HG02678 (cell line): ENCODE measurements at regions not wholly inside any gene's neighbourhood (a gene's known extent, or its start where the extent isn't known, plus 50 kb on each side); places are given as distances from the start of the nearest gene placed in this dataset.
"Not testable (repeated sequence)": the region's sequence is repeated elsewhere in the genome, so short reads cannot be mapped to it uniquely, and the experiment has no call there.

Experiments
- ATAC-seq: cut with Tn5 transposase; IDR thresholded peaks from one replicate; pipeline ENCODE4 v1.9.1; 2021; ENCODE audit warnings: mild to moderate bottlenecking, moderate library complexity; ENCODE audit not compliant: unreplicated experiment

- no peak for ATAC-seq
These were observed 93.9 kb downstream of the TEX35 start for GRCh38 chr1:178606839-178607238.

DNA sequence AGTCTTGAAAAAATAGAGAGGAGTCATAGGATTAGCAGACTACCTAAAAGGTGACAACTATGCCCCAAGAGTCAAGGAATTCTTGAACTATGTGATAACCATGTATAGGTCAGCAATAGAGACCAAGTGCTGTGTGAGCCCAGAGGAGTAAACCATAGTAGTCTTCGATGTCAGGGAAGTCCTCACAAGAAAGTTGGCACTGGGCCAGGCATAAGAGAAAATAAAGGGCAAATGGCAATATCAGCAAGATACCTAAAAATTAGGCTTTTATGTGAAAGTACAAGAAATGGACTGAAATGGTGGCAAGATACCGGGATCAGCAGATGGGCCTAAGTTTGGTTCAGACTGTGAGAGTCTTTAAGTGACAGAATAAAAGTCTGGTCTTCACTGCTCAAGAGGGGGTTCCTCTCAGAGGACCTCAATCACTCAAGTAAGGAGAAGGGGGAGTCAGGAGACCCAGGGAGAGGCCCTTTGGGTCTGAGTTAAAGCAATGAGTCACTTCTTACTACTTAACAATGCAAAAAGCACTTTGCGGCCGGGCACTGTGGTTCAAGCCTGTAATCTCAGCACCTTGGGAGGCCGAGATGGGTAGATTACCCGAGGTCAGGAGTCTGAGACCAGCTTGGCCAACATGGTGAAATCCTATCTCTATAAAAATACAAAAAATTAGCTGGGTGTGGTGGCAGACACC lies 95.0 kb downstream of the TEX35 start:
- peak; percentile 48 for ATAC-seq

GRCh38 chr1:178609015-178609414 lies 96.1 kb downstream of the TEX35 start:
- ATAC-seq = no peak

DNA sequence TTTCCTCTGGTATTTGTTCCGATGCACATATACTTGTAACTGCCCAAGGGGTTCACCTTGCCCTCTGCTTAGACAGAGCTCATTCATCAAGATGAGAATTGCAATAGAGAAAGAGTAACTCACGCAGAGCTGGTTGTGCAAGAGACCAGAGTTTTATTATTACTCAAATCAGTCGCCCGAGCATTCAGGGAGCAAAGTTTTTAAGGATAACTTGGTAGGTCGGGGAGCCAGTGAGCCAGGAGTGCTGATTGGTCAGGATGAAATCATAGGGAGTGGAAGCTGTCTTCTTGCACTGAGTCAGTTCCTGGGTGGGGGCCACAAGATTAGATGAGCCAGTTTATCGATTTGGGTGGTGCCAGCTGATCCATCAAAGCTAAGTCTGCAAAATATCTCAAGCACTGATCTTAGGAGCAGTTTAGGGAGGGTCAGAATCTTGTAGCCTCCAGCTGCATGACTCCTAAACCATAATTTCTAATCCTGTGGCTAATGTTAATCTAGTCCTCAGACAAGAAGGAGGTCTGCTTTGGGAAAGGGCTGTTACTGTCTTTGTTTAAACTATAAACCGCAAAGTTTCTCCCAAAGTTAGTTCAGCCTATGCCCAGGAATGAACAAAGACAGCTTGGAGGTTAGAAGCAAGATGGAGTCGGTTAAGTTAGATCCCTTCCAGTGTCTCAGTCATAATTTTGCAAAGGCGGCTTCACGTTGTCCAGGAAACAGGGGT lies 97.9 kb downstream of the TEX35 start:
- not testable (repeated sequence) for ATAC-seq

DNA sequence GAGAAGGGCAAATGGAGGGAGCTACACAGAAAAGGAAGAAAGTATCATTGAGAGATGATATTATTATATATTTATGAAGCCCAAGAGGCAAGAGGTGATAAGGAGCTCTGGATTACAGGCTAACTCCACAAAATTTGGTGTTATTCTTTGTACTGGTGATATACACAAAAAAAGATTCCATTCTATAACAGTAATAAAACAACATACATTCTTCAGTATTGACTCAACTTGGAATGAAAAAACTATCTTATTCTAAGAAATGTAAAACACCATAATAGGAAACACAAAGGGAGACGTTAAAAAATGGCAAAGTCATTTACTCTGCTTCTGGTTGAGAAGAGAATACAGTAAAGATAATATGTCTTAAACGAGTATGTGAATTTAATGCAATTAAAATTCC lies 99.4 kb downstream of the TEX35 start:
- ATAC-seq = no peak

GRCh38 chr1:178613271-178613945 lies 100.5 kb downstream of the TEX35 start:
- ATAC-seq = no peak

- no peak for ATAC-seq
These were observed 101.4 kb downstream of the TEX35 start for GRCh38 chr1:178614286-178614685.

DNA sequence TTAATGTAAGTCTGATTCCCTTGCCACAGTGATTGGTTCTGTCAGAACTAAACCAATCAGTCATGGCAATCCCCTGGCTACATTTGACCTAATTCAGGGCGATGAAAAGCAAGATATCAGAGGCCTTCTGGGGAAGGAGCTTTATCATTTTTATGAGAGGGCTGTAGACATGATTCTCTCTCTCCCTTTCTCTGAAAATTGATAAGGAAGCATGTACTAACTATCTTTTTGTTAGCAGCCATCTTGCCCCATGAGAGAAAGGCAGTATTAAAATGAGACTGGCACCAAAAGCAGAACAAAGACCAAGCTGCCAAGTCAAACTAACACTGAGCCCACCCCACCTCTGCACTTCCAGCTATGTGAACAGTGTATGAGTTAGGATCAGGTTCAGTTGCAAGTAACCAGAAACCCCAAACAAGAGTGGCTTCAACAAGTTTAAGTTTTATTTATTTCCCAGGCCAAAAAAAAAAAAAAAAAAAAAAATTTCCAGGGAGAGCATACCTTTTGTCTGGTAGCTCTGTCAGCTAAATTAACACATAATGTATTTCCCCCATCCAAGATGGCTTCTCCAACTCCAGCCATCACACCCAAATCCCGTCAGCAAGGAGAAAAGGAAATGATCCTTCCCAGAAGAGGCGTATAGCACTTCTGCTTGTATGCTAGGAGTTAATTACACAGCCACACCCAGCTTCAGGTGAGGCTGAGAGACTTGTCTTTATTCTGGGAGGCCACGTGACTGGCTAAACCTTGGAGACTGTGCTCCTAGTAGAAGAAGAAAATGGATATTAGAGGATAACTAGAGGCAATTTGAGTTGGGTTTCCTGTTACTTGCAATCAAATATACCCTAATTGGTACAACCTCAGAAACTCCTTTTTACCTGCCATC lies 105.8 kb upstream of the RALGPS2 start:
- ATAC-seq = no peak

- no peak for ATAC-seq
These were observed 104.2 kb upstream of the RALGPS2 start for GRCh38 chr1:178620584-178621475.

DNA sequence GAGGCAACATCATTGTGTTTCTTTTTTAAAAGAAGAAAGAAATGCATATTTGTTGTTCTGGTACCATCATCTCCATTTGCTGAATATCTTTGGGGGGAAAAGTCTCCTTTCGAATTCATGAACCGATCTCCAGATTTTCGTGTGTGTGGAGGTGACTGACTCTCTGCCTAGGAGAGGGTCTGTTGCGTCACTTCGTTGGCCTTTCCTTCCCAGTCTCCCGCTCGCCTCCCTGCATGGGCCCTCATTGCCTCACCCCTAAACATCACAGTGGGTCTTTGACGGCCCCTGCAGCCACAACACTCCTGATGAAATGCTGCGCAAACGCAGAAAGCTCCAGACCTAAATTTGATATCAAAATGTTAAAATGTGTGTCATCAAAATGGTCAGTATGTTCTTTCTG lies 103.2 kb upstream of the RALGPS2 start:
- no peak for ATAC-seq

DNA sequence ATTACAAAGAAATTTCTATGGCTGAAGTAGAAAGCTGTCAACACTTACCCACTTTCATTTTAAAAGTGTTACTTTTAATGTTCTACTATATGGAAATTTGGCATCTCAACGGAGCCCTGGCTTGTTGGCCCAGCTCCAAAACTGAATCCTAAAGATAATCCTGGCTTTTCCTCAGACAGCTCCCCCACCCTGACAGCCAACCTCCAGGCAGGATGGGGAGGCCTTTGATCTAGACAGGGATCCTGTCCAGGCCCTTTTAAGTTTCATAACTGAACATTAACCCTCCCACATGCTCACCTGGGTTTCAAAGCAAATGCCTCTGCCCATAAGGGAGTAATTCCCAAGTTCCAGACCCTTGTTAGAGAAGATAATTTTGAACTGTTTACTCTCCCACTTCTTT lies 99.3 kb upstream of the RALGPS2 start:
- no peak for ATAC-seq

- ATAC-seq = no peak
These were observed 98.0 kb upstream of the RALGPS2 start for GRCh38 chr1:178627037-178627436.

DNA sequence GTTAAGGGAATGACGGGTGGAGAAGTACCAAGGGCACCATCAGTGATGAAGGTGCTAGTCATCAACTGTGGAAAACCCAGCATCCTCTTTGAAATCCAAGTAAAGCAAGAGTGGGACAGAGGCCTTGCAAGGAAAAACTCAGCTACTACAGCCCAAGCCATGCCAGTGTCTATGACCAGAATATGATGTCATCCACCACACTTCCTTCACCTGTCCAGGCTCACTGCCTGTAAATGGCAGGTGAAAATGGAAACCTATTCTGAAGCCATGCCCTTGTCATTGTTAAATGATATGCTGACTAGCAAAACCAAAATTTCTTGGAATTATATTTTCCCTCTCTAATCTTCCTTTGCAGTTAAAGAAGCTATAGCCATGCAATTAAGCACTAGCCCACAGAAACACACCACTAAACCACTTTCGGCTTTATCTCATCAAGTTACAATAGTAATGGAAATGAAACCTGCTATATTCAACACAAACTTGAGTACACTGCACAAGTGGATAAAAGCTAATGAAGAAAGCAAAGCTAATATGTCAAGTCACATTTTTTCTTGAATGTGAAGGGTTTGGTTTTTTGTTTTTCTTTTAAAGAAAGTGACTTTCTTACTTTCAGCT lies 96.3 kb upstream of the RALGPS2 start:
- no peak for ATAC-seq

GRCh38 chr1:178629252-178630154 lies 95.5 kb upstream of the RALGPS2 start:
- ATAC-seq = no peak

GRCh38 chr1:178630417-178630816 lies 94.6 kb upstream of the RALGPS2 start:
- no peak for ATAC-seq

DNA sequence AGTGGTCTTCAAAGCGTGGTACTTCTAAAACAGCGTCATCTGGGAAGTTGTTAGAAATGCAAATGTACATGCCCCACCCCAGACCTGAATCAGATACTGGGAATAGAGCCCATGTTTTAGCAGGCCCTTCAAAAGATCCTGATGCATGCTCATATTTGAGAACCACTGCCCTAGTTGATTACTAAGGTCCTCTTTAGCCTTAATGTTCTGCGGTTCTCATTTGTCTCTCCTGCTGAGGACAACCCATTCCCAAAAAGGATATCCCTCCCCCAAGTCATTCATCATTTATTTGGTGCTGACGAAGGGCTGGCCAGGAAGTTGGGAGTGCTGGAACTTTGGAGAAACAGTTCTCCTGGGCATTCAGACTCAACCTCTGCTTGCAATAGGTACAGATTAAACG lies 92.4 kb upstream of the RALGPS2 start:
- ATAC-seq = no peak

DNA sequence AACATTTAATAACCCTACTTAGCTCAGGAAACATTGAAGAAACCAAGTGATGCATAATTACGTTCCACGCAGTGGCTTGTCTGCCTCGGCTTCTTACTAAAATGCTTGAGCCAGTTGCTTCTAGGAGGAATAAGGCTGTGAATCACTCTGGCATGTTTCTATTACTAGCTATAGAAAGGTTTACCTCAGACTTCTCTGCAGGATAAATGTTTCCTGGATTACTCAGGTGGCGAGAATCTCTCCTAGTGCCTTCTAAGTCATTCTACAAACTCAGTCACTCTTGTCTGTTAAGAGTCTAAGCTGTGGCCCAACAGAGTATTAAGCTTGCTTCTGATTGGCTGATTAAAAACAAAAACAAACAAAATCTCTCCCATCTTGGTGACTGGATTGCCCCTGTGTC lies 92.0 kb upstream of the RALGPS2 start:
- ATAC-seq = no peak

GRCh38 chr1:178634445-178634844 lies 90.6 kb upstream of the RALGPS2 start:
- no peak for ATAC-seq

GRCh38 chr1:178637841-178638240 lies 87.2 kb upstream of the RALGPS2 start:
- no peak for ATAC-seq
